ENCODE measurements at regions not wholly inside any gene's neighbourhood (a gene's known extent, or its start where the extent isn't known, plus 50 kb on each side); places are given as distances from the start of the nearest gene placed in this dataset.
"Not testable (repeated sequence)": the region's sequence is repeated elsewhere in the genome, so short reads cannot be mapped to it uniquely, and the experiment has no call there.

- Mint-ChIP-seq H3K36me3 (ENCODE audit: low read depth) (no peaks in the 10 kb centered on the region), H3K27ac (ENCODE audit: unreplicated experiment) (no peak overlapping the region), H3K4me3 (ENCODE audit: unreplicated experiment) (no peak overlapping the region), H3K27me3 (ENCODE audit: low read depth) (peaks cover 5% of the 10 kb centered on the region), H3K4me1 (ENCODE audit: low read depth) (no peaks in the 10 kb centered on the region), H3K9me3 (ENCODE audit: low read depth) (no peaks in the 10 kb centered on the region)
- no peak for DNase-seq (ENCODE audit: low spot score)
- no peak for TF ChIP-seq CTCF (IDR thresholded peaks at IDR 0.05)
These were observed 192.3 kb upstream of the GRIN3A start for GRCh38 chr9:101930783-101931182.

- Mint-ChIP-seq H3K36me3 (ENCODE audit: low read depth) (no peaks in the 10 kb centered on the region), H3K4me1 (ENCODE audit: low read depth) (no peaks in the 10 kb centered on the region), H3K27ac (ENCODE audit: unreplicated experiment) (no peak overlapping the region), H3K27me3 (ENCODE audit: low read depth) (peaks cover 6% of the 10 kb centered on the region), H3K9me3 (ENCODE audit: low read depth) (peaks cover 2% of the 10 kb centered on the region), H3K4me3 (ENCODE audit: unreplicated experiment) (no peak overlapping the region)
- TF ChIP-seq CTCF (IDR thresholded peaks at IDR 0.05): no peak
- no peak for DNase-seq (ENCODE audit: low spot score)
These were observed 187.1 kb upstream of the GRIN3A start for GRCh38 chr9:101925498-101925897.

DNA sequence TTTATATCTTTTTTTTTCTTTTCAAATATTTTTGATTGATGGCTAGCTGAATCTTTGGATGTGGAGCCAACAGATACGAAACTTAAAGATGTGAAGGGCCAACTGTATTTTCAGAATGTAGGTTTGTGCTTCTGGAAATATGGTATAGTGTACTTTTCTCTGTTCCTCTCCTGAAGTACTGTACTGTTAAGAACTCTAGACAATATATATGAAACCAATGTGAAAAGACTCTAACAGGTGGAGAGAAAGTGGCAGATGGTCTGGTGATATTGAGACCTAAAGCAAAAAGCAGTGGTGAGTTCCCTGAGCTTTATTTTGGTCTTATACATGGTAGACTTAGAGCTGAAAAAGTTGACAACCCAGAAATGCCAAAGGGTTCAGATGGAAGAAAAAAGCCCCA lies 185.0 kb upstream of the GRIN3A start:
- Mint-ChIP-seq H3K36me3 (ENCODE audit: low read depth) (no peaks in the 10 kb centered on the region), H3K4me1 (ENCODE audit: low read depth) (no peaks in the 10 kb centered on the region), H3K9me3 (ENCODE audit: low read depth) (peaks cover 2% of the 10 kb centered on the region), H3K4me3 (ENCODE audit: unreplicated experiment) (no peak overlapping the region), H3K27me3 (ENCODE audit: low read depth) (peaks cover 11% of the 10 kb centered on the region), H3K27ac (ENCODE audit: unreplicated experiment) (no peak overlapping the region)
- DNase-seq (ENCODE audit: low spot score): no peak
- TF ChIP-seq CTCF (IDR thresholded peaks at IDR 0.05): no peak

DNA sequence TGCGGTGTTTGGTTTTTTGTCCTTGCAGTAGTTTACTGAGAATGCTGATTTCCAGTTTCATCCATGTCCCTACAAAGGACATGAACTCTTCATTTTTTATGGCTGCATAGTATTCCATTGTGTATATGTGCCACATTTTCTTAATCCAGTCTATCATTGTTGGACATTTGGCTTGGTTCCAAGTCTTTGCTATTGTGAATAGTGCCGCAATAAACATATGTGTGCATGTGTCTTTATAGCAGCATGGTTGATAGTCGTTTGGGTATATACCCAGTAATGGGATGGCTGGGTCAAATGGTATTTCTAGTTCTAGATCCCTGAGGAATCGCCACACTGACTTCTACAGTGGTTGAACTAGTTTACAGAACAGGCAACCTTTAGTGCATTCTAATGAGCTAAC lies 178.5 kb upstream of the GRIN3A start:
- not testable (repeated sequence) for H3K27ac Mint-ChIP-seq (ENCODE audit: unreplicated experiment); H3K9me3 Mint-ChIP-seq (ENCODE audit: low read depth); H3K27me3 Mint-ChIP-seq (ENCODE audit: low read depth); H3K4me1 Mint-ChIP-seq (ENCODE audit: low read depth); DNase-seq (ENCODE audit: low spot score); H3K36me3 Mint-ChIP-seq (ENCODE audit: low read depth); H3K4me3 Mint-ChIP-seq (ENCODE audit: unreplicated experiment)

- H3K9me3 Mint-ChIP-seq (ENCODE audit: low read depth): no peaks in the 10 kb centered on the region
- H3K4me1 Mint-ChIP-seq (ENCODE audit: low read depth): no peaks in the 10 kb centered on the region
- DNase-seq (ENCODE audit: low spot score): no peak
- H3K27me3 Mint-ChIP-seq (ENCODE audit: low read depth): peaks cover 9% of the 10 kb centered on the region
- no peak overlapping the region for H3K4me3 Mint-ChIP-seq (ENCODE audit: unreplicated experiment)
- H3K36me3 Mint-ChIP-seq (ENCODE audit: low read depth): no peaks in the 10 kb centered on the region
- no peak for TF ChIP-seq CTCF (IDR thresholded peaks at IDR 0.05)
- no peak overlapping the region for H3K27ac Mint-ChIP-seq (ENCODE audit: unreplicated experiment)
These were observed 177.0 kb upstream of the GRIN3A start for GRCh38 chr9:101915482-101915881.

- Mint-ChIP-seq H3K27ac (ENCODE audit: unreplicated experiment) (no peak overlapping the region), H3K27me3 (ENCODE audit: low read depth) (no peaks in the 10 kb centered on the region), H3K36me3 (ENCODE audit: low read depth) (no peaks in the 10 kb centered on the region), H3K9me3 (ENCODE audit: low read depth) (peaks cover 7% of the 10 kb centered on the region), H3K4me1 (ENCODE audit: low read depth) (no peaks in the 10 kb centered on the region), H3K4me3 (ENCODE audit: unreplicated experiment) (no peak overlapping the region)
- no peak for DNase-seq (ENCODE audit: low spot score)
- no peak for TF ChIP-seq CTCF (IDR thresholded peaks at IDR 0.05)
These were observed 174.3 kb upstream of the GRIN3A start for GRCh38 chr9:101912698-101913097.

All from chondrocyte (in vitro differentiated cells).